Panc1 (cell line): ENCODE measurements at regions not wholly inside any gene's neighbourhood (a gene's known extent, or its start where the extent isn't known, plus 50 kb on each side); places are given as distances from the start of the nearest gene placed in this dataset.
"Not testable (repeated sequence)": the region's sequence is repeated elsewhere in the genome, so short reads cannot be mapped to it uniquely, and the experiment has no call there.

Source experiments
- ATAC-seq: fragments of 200-7000 bp; cut with Tn5 transposase; 2 replicates; pipeline ENCODE4 v1.9.1; 2020; ENCODE audit warnings: mild to moderate bottlenecking, moderate library complexity
- BruUV-seq: library from RNA; stranded (reverse); fragments of 400-500 nt; replicated peaks from 2 replicates; lab custom pipeline; 2021; lab: Mats Ljungman, UMichigan
- CTCF ChIA-PET: fragments of 300-600 bp; sonication (Branson Sonifier 250); formaldehyde crosslinking; loops from one replicate; lab custom pipeline; 2022; ENCODE audit warnings: antibody characterized with exemption; lab: Charles Lee
- POLR2A ChIA-PET: fragments of 300-600 bp; sonication (Branson Sonifier 250); formaldehyde crosslinking; loops from one replicate; lab custom pipeline; 2022; ENCODE audit warnings: antibody characterized with exemption; lab: Charles Lee
- DNase-seq: peaks from one replicate; pipeline ENCODE4 v3.0.0-alpha.2; 2010; ENCODE audit warnings: low read depth, low spot score
- H3K27ac ChIP-seq: 2 replicates; pipeline ENCODE4 v1.5.1; 2011; ENCODE audit warnings: mild to moderate bottlenecking, low read length, inconsistent platforms
- H3K27me3 ChIP-seq: fragments of 200-500 bp; sonication (Bioruptor generic); 2 replicates; pipeline ENCODE4 v1.6.0; 2014; ENCODE audit warnings: low read length, inconsistent platforms; ENCODE audit not compliant: control insufficient read depth, insufficient read depth
- H3K36me3 ChIP-seq: fragments of 200-500 bp; sonication (Bioruptor generic); 2 replicates; pipeline ENCODE4 v1.5.1; 2014; ENCODE audit warnings: inconsistent platforms, mild to moderate bottlenecking, low read length, moderate library complexity; ENCODE audit not compliant: control insufficient read depth, insufficient read depth
- H3K4me1 ChIP-seq: 2 replicates; pipeline ENCODE4 v1.5.1; 2011; ENCODE audit warnings: inconsistent platforms, mild to moderate bottlenecking, low read length, moderate library complexity; ENCODE audit not compliant: control insufficient read depth, insufficient read depth
- H3K4me3 ChIP-seq, 2 experiments: 2 replicates each; pipeline ENCODE4 v1.5.1; 2011 to 2012; ENCODE audit warnings: low read depth in 2 of 2, low read length in 2 of 2, mild to moderate bottlenecking in 2 of 2, inconsistent platforms in 1 of 2, moderate library complexity in 1 of 2
- H3K9me3 ChIP-seq: fragments of 200-500 bp; sonication (Bioruptor generic); 2 replicates; pipeline ENCODE4 v1.5.1; 2014; ENCODE audit warnings: low read depth, mild to moderate bottlenecking, inconsistent platforms, low read length, moderate library complexity; ENCODE audit not compliant: control insufficient read depth, insufficient read depth
- CTCF ChIP-seq: fragments of 450-650 bp; IDR thresholded peaks from 2 replicates; pipeline ENCODE4 v1.5.1; 2017; ENCODE audit warnings: mild to moderate bottlenecking
- POLR2AphosphoS5 ChIP-seq: IDR thresholded peaks from 2 replicates; pipeline ENCODE4 v1.6.1; 2012; ENCODE audit warnings: mild to moderate bottlenecking, low read depth, low read length, moderate library complexity
- REST ChIP-seq, 2 experiments: IDR thresholded peaks; 2 replicates each; pipeline ENCODE4 v1.6.1; 2011 to 2012; ENCODE audit warnings: low read depth in 2 of 2, control low read depth in 1 of 2, low read length in 1 of 2, mild to moderate bottlenecking in 1 of 2, moderate library complexity in 1 of 2; ENCODE audit not compliant: insufficient read depth in 1 of 2
- SIN3A ChIP-seq: IDR thresholded peaks from 2 replicates; pipeline ENCODE4 v1.6.1; 2012; ENCODE audit warnings: low read depth, mild to moderate bottlenecking, low read length, moderate library complexity, borderline replicate concordance; ENCODE audit not compliant: insufficient read depth
- TCF7L2 ChIP-seq: IDR thresholded peaks from 2 replicates; pipeline ENCODE4 v1.6.1; 2011; ENCODE audit warnings: mild to moderate bottlenecking, low read depth, low read length, inconsistent platforms
- in situ Hi-C: cut with HindIII; loops from 2 replicates; pipeline ENCODE4 v1.10.0; 2016; ENCODE audit warnings: low sequenced_read_pairs, low pct_unique_long_range_greater_than_20kb
- intact Hi-C: fragments of 100-400 bp; cut with micrococcal nuclease; formaldehyde crosslinking; loops from one replicate; pipeline ENCODE4 v1.10.0; 2022; ENCODE audit not compliant: unreplicated experiment

- Histone ChIP-seq H3K27ac (no peak overlapping the region), H3K9me3 (no peaks in the 10 kb centered on the region), H3K27me3 (peaks cover 9% of the 10 kb centered on the region), H3K4me1 (no peaks in the 10 kb centered on the region), H3K4me3 (no peak overlapping the region), H3K36me3 (no peaks in the 10 kb centered on the region)
- CTCF ChIA-PET: no interaction called here
- no TSS peak for BruUV-seq
- intact Hi-C loops: no loop called here
- no peak for ATAC-seq
- TF ChIP-seq TCF7L2 (no peak), SIN3A (no peak), CTCF (no peak), REST (IDR thresholded peaks at IDR 0.05; ENCODE audit: insufficient read depth in 1 of 2, low read depth in 2 of 2, low read length in 1 of 2) (no peak), POLR2AphosphoS5 (no peak)
- DNase-seq: no peak
- in situ Hi-C loops: no loop called here
- POLR2A ChIA-PET: no interaction called here
Observed at GRCh38 chr1:60942896-60943638, 139.3 kb upstream of the NFIA start.

GRCh38 chr1:60942291-60942690 lies 140.1 kb upstream of the NFIA start:
- DNase-seq (no peak), ATAC-seq (no peak)
- no peak for TF ChIP-seq CTCF
- TF ChIP-seq TCF7L2: no peak
- TF ChIP-seq REST (IDR thresholded peaks at IDR 0.05; ENCODE audit: insufficient read depth in 1 of 2, low read depth in 2 of 2, low read length in 1 of 2): no peak
- TF ChIP-seq SIN3A: no peak
- TF ChIP-seq POLR2AphosphoS5: no peak
- no peaks in the 10 kb centered on the region for H3K36me3 ChIP-seq
- POLR2A ChIA-PET: no interaction called here
- in situ Hi-C loops: no loop called here
- CTCF ChIA-PET: no interaction called here
- H3K9me3 ChIP-seq: no peaks in the 10 kb centered on the region
- no peak overlapping the region for H3K4me3 ChIP-seq
- no peak overlapping the region for H3K27ac ChIP-seq
- H3K4me1 ChIP-seq: no peaks in the 10 kb centered on the region
- BruUV-seq: no TSS peak
- peaks cover 9% of the 10 kb centered on the region for H3K27me3 ChIP-seq
- intact Hi-C loops: no loop called here

- H3K27ac ChIP-seq, H3K36me3 ChIP-seq, H3K4me1 ChIP-seq, in situ Hi-C loops, ATAC-seq, CTCF ChIA-PET, BruUV-seq, intact Hi-C loops, DNase-seq, POLR2A ChIA-PET, H3K4me3 ChIP-seq, H3K9me3 ChIP-seq: not testable (repeated sequence)
- H3K27me3 ChIP-seq: peaks cover 11% of the 10 kb centered on the region
Observed at GRCh38 chr1:60940685-60941084, 141.7 kb upstream of the NFIA start.
